ENCODE measurements at regions not wholly inside any gene's neighbourhood (a gene's known extent, or its start where the extent isn't known, plus 50 kb on each side); places are given as distances from the start of the nearest gene placed in this dataset.

DNA sequence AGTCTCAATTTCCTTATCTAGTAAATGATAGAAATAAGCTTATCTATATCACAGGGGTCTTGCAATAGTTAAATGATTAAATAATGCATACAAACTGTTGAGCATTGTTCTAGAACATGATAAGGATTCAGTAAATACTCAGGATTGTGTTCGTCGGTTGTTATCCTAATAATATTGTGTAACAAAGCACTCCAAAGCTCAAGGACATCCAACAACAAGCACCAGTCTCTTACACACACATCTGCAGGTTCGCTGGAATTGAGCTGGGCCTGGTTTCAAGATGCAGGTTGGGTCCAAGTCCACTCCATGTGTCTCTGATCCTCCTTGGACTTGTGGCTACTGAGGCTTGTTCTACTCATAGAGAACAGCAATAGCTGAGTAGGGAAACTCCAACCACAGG lies 74.1 kb upstream of the MC3R start:
- intact Hi-C loops (cut with micrococcal nuclease) = no loop called here
- no peak for DNase-seq
- CTCF ChIA-PET (ENCODE audit: partially characterized antibody) = no interaction called here
- Histone ChIP-seq H3K36me3 (ENCODE audit: insufficient read depth, low read length) (no peaks in the 10 kb centered on the region), H3K4me1 (ENCODE audit: insufficient read depth, low read length) (no peaks in the 10 kb centered on the region), H3K9me3 (ENCODE audit: control insufficient read depth in 1 of 2, low read length in 2 of 2) (no peaks in the 10 kb centered on the region), H3K27me3 (ENCODE audit: insufficient read depth, low read length) (no peaks in the 10 kb centered on the region), H3K27ac (ENCODE audit: low read depth, low read length) (no peak overlapping the region), H3K4me3 (ENCODE audit: low read length in 2 of 2) (no peak overlapping the region)
- Mint-ChIP-seq H3K36me3 (no peaks in the 10 kb centered on the region), H3K27me3 (peaks cover 3% of the 10 kb centered on the region in 2 donors), H3K4me3 (no peak overlapping the region), H3K4me1 (no peaks in the 10 kb centered on the region), H3K9me3 (peaks cover 0 to 5% (median 3%) of the 10 kb centered on the region in 8 donors), H3K27ac (no peak overlapping the region)
- POLR2A ChIA-PET (ENCODE audit: partially characterized antibody) = no interaction called here

DNA sequence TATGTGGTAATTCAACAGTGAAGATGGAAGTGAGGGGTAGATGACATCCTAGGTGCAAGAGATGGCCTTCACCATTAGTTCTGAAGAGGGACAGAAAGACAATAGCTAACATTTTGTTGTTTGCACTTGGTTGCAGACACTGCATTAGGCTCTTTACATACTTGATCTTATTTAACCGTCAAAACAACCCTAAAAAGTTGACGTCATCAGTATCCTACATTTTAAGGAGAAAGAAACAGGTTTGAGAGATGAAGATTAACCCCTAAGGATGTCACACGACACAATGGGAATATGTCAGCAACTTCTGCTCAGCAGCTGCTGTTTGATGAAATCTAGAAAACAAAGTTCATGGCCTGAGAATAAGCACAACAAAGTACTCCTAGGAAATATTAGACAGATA lies 72.6 kb upstream of the MC3R start:
- no peak for DNase-seq
- Mint-ChIP-seq H3K9me3 (peaks cover 0 to 5% (median 2%) of the 10 kb centered on the region in 8 donors), H3K27ac (no peak overlapping the region), H3K4me1 (no peaks in the 10 kb centered on the region), H3K27me3 (peaks cover 0 to 1% of the 10 kb centered on the region in 2 donors), H3K36me3 (no peaks in the 10 kb centered on the region), H3K4me3 (no peak overlapping the region)
- H3K4me1 ChIP-seq (ENCODE audit: insufficient read depth, low read length) = no peaks in the 10 kb centered on the region
- intact Hi-C loops (cut with micrococcal nuclease) = no loop called here
- no peak overlapping the region for H3K27ac ChIP-seq (ENCODE audit: low read depth, low read length)
- H3K36me3 ChIP-seq (ENCODE audit: insufficient read depth, low read length) = no peaks in the 10 kb centered on the region
- H3K4me3 ChIP-seq (ENCODE audit: low read length in 2 of 2) = no peak overlapping the region
- ChIA-PET POLR2A (ENCODE audit: partially characterized antibody) (no interaction called here), CTCF (ENCODE audit: partially characterized antibody) (no interaction called here)
- H3K27me3 ChIP-seq (ENCODE audit: insufficient read depth, low read length) = no peaks in the 10 kb centered on the region
- no peaks in the 10 kb centered on the region for H3K9me3 ChIP-seq (ENCODE audit: control insufficient read depth in 1 of 2, low read length in 2 of 2)

DNA sequence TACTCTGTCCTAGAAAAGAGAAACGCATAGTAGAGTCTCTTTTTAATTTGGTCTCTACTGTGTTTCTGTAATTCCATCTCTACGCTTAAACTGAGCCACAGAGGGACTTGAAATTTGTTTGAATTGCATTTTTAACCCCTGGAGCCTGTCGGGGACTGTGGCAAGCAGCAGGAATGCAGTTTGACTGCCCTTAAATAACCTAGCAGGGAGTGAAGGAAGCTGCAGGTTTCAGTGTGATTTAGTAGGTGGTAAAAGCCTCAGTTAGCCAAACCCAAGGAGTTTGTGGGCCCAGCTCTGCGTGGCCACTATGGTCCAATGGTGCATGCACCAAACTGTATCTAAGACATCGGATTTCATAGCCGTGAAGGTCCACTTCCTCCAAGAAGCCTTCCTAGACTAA lies 70.3 kb upstream of the MC3R start:
- Histone ChIP-seq H3K27ac (ENCODE audit: low read depth, low read length) (no peak overlapping the region), H3K4me1 (ENCODE audit: insufficient read depth, low read length) (no peaks in the 10 kb centered on the region), H3K27me3 (ENCODE audit: insufficient read depth, low read length) (no peaks in the 10 kb centered on the region), H3K9me3 (ENCODE audit: control insufficient read depth in 1 of 2, low read length in 2 of 2) (no peaks in the 10 kb centered on the region), H3K4me3 (ENCODE audit: low read length in 2 of 2) (no peak overlapping the region), H3K36me3 (ENCODE audit: insufficient read depth, low read length) (no peaks in the 10 kb centered on the region)
- Mint-ChIP-seq H3K9me3 (peaks cover 0 to 5% (median 1%) of the 10 kb centered on the region in 8 donors), H3K27ac (no peak overlapping the region), H3K36me3 (no peaks in the 10 kb centered on the region), H3K4me1 (no peaks in the 10 kb centered on the region), H3K27me3 (peaks cover 0 to 2% of the 10 kb centered on the region in 2 donors), H3K4me3 (no peak overlapping the region)
- ChIA-PET POLR2A (ENCODE audit: partially characterized antibody) (no interaction called here), CTCF (ENCODE audit: partially characterized antibody) (no interaction called here)
- DNase-seq = no peak
- intact Hi-C loops (cut with micrococcal nuclease) = no loop called here

DNA sequence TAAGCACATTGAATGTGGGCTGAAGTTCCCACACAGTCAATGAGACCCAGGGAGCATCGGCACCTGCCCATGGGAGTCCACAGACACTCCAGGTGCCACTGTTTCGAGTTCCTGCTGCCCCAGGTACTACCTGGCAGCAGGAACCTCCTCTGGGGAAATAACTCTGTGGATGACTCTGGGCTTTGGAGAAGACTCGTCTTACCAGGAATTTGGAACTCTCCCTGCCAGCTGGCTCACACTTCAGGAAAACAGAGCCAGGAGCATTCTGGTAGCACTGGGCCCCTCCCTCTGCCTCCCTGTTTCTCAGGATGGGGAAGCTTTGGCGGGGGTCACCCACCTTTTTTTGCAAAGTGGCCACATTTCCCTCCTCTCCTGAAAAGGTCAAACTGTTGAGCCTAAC lies 69.5 kb upstream of the MC3R start:
- POLR2A ChIA-PET (ENCODE audit: partially characterized antibody) = no interaction called here
- intact Hi-C loops (cut with micrococcal nuclease) = no loop called here
- H3K27ac Mint-ChIP-seq = no peak overlapping the region
- Histone ChIP-seq H3K4me1 (ENCODE audit: insufficient read depth, low read length) (no peaks in the 10 kb centered on the region), H3K9me3 (ENCODE audit: control insufficient read depth in 1 of 2, low read length in 2 of 2) (no peaks in the 10 kb centered on the region), H3K27ac (ENCODE audit: low read depth, low read length) (no peak overlapping the region), H3K27me3 (ENCODE audit: insufficient read depth, low read length) (no peaks in the 10 kb centered on the region), H3K4me3 (ENCODE audit: low read length in 2 of 2) (no peak overlapping the region), H3K36me3 (ENCODE audit: insufficient read depth, low read length) (no peaks in the 10 kb centered on the region)
- no peak overlapping the region for H3K4me3 Mint-ChIP-seq
- H3K9me3 Mint-ChIP-seq = peaks cover 0 to 5% (median 1%) of the 10 kb centered on the region in 8 donors
- H3K4me1 Mint-ChIP-seq = no peaks in the 10 kb centered on the region
- peaks cover 0 to 2% of the 10 kb centered on the region in 2 donors for H3K27me3 Mint-ChIP-seq
- DNase-seq = no peak
- no peaks in the 10 kb centered on the region for H3K36me3 Mint-ChIP-seq
- CTCF ChIA-PET (ENCODE audit: partially characterized antibody) = no interaction called here

DNA sequence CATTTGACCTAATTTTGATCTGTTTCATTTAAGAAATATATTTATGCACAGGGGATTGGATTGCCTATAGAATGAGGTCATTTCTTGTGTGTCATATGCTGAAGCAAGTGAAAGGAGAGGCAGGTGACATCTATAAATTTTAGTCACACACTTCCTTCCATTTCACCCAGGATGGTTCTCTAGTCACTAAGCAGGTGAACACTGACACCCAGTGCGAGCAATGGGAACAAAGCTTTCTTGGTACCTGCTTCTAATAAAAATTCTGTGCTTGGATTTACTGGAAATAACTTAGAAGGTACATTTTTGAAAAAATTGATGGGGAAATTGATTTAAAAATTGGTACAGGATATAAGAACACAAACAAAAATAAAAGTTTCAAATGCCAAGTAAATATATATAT lies 66.9 kb upstream of the MC3R start:
- Mint-ChIP-seq H3K36me3 (no peaks in the 10 kb centered on the region), H3K9me3 (peaks cover 0 to 4% (median 0%) of the 10 kb centered on the region in 8 donors), H3K27ac (no peak overlapping the region), H3K4me3 (no peak overlapping the region), H3K4me1 (no peaks in the 10 kb centered on the region), H3K27me3 (peaks cover 2% of the 10 kb centered on the region in 2 donors)
- Histone ChIP-seq H3K36me3 (ENCODE audit: insufficient read depth, low read length) (no peaks in the 10 kb centered on the region), H3K4me1 (ENCODE audit: insufficient read depth, low read length) (no peaks in the 10 kb centered on the region), H3K27ac (ENCODE audit: low read depth, low read length) (no peak overlapping the region), H3K9me3 (ENCODE audit: control insufficient read depth in 1 of 2, low read length in 2 of 2) (no peaks in the 10 kb centered on the region), H3K27me3 (ENCODE audit: insufficient read depth, low read length) (no peaks in the 10 kb centered on the region), H3K4me3 (ENCODE audit: low read length in 2 of 2) (no peak overlapping the region)
- intact Hi-C loops (cut with micrococcal nuclease) = no loop called here
- CTCF ChIA-PET (ENCODE audit: partially characterized antibody) = no interaction called here
- POLR2A ChIA-PET (ENCODE audit: partially characterized antibody) = no interaction called here
- DNase-seq = no peak

DNA sequence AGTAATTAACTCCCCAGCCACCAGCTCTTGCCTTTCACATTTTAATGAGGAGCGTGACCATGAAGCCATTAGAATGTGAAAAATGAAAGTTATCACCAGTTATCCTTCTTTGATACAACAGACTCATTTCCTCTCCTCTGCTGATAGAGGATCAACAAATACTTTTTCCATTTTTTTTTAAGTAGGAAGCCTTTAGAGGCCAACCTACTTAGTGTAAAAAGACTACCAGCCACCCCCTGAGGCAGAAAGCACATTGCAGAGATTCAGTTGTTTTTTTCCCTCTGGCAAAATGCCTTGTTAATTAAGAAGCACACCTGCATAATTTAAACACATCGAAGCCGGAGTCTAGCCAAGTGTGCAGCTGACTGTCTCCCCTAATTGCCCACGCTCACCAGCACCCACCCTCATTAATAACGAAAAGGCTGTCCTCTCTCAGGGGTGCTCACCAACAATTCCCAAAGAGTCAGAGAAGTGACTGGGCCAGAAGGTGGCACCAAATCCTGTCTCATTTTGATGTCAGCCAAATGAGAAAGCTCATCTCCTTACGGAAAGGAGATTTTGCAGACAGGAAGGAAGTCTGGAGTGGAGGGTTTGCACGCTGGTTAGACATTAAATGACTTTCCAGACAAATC lies 60.9 kb upstream of the MC3R start:
- ChIA-PET POLR2A (ENCODE audit: partially characterized antibody) (no interaction called here), CTCF (ENCODE audit: partially characterized antibody) (interaction anchor here (1.0 kb wide), 1 partner anchor 28 kb away, joined by 3 read pairs; no protein-coding TSS in a partner anchor)
- Histone ChIP-seq H3K27me3 (ENCODE audit: insufficient read depth, low read length) (no peaks in the 10 kb centered on the region), H3K4me3 (ENCODE audit: low read length in 2 of 2) (no peak overlapping the region), H3K9me3 (ENCODE audit: control insufficient read depth in 1 of 2, low read length in 2 of 2) (no peaks in the 10 kb centered on the region), H3K4me1 (ENCODE audit: insufficient read depth, low read length) (no peaks in the 10 kb centered on the region), H3K36me3 (ENCODE audit: insufficient read depth, low read length) (no peaks in the 10 kb centered on the region), H3K27ac (ENCODE audit: low read depth, low read length) (no peak overlapping the region)
- no peaks in the 10 kb centered on the region for H3K36me3 Mint-ChIP-seq
- peaks cover 0 to 2% of the 10 kb centered on the region in 2 donors for H3K27me3 Mint-ChIP-seq
- no peak for DNase-seq
- intact Hi-C loops (cut with micrococcal nuclease) = no loop called here
- no peaks in the 10 kb centered on the region for H3K4me1 Mint-ChIP-seq
- no peak overlapping the region for H3K27ac Mint-ChIP-seq
- H3K4me3 Mint-ChIP-seq = no peak overlapping the region
- peaks cover 0 to 2% (median 0%) of the 10 kb centered on the region in 8 donors for H3K9me3 Mint-ChIP-seq

DNA sequence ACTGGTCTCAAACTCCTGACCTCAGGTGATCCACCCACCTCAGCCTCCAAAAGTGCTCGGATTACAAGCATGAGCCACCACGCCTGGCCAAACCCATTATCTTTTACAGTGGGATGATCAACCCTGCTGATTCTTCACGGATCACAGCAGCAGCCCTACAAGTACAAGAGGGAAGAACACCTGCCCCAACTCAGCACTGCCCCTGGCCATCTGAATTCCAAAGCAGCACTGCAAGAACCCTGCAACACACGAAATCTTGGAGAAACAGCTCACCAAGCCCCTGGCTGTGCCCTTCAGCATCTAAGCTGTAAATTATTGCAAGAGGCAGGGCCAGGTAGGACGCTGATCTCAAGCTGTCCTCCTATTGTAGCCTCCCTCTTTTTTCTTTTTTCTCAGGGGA lies 54.5 kb upstream of the MC3R start:
- Histone ChIP-seq H3K27me3 (ENCODE audit: insufficient read depth, low read length) (no peaks in the 10 kb centered on the region), H3K4me3 (ENCODE audit: low read length in 2 of 2) (no peak overlapping the region), H3K9me3 (ENCODE audit: control insufficient read depth in 1 of 2, low read length in 2 of 2) (no peaks in the 10 kb centered on the region), H3K27ac (ENCODE audit: low read depth, low read length) (no peak overlapping the region), H3K36me3 (ENCODE audit: insufficient read depth, low read length) (no peaks in the 10 kb centered on the region), H3K4me1 (ENCODE audit: insufficient read depth, low read length) (no peaks in the 10 kb centered on the region)
- H3K4me3 Mint-ChIP-seq = no peak overlapping the region
- no peak for DNase-seq
- H3K27ac Mint-ChIP-seq = no peak overlapping the region
- H3K27me3 Mint-ChIP-seq = peaks cover 0 to 1% of the 10 kb centered on the region in 2 donors
- no peaks in the 10 kb centered on the region for H3K36me3 Mint-ChIP-seq
- intact Hi-C loops (cut with micrococcal nuclease) = no loop called here
- H3K9me3 Mint-ChIP-seq = peaks cover 0 to 14% (median 6%) of the 10 kb centered on the region in 8 donors
- POLR2A ChIA-PET (ENCODE audit: partially characterized antibody) = no interaction called here
- CTCF ChIA-PET (ENCODE audit: partially characterized antibody) = no interaction called here
- H3K4me1 Mint-ChIP-seq = no peaks in the 10 kb centered on the region

DNA sequence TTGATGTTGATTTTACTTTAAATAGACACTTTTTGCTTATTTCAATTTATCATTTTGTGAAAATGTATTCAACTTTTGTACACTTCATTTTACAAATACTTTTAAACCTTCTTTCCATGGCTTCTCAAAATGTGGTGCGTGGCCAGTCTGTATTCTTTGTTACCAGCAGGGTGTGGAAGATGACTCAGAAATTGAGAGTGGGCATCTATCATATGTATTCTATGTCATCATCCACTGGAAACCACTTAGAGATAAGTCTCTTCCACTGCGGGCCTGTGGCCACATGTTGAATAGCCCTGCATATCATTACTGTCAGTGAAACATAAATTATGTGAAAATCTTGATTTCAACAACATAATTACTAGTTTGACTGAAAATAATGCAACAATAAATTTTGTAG lies 52.6 kb upstream of the MC3R start:
- Histone ChIP-seq H3K4me1 (ENCODE audit: insufficient read depth, low read length) (no peaks in the 10 kb centered on the region), H3K36me3 (ENCODE audit: insufficient read depth, low read length) (no peaks in the 10 kb centered on the region), H3K27me3 (ENCODE audit: insufficient read depth, low read length) (no peaks in the 10 kb centered on the region), H3K27ac (ENCODE audit: low read depth, low read length) (no peak overlapping the region), H3K9me3 (ENCODE audit: control insufficient read depth in 1 of 2, low read length in 2 of 2) (peaks cover 0 to 9% of the 10 kb centered on the region in 2 donors), H3K4me3 (ENCODE audit: low read length in 2 of 2) (no peak overlapping the region)
- no peak overlapping the region for H3K27ac Mint-ChIP-seq
- H3K9me3 Mint-ChIP-seq = peaks cover 2 to 33% (median 21%) of the 10 kb centered on the region in 8 donors
- H3K4me1 Mint-ChIP-seq = no peaks in the 10 kb centered on the region
- ChIA-PET CTCF (ENCODE audit: partially characterized antibody) (no interaction called here), POLR2A (ENCODE audit: partially characterized antibody) (no interaction called here)
- H3K27me3 Mint-ChIP-seq = peaks cover 0 to 1% of the 10 kb centered on the region in 2 donors
- intact Hi-C loops (cut with micrococcal nuclease) = no loop called here
- H3K36me3 Mint-ChIP-seq = no peaks in the 10 kb centered on the region
- no peak for DNase-seq
- no peak overlapping the region for H3K4me3 Mint-ChIP-seq
